SK-N-SH (cell line): ENCODE measurements at regions not wholly inside any gene's neighbourhood (a gene's known extent, or its start where the extent isn't known, plus 50 kb on each side); places are given as distances from the start of the nearest gene placed in this dataset.

ENCODE experiments used
- CTCF ChIA-PET: fragments of 300-600, 350-600 bp; formaldehyde crosslinking; extraction: SDS; loops from one replicate; lab custom pipeline; 2021; lab: Yijun Ruan, JAX
- POLR2A ChIA-PET: fragments of 350-600 bp; sonication (Branson Sonifier 250); formaldehyde crosslinking; extraction: SDS; loops from one replicate; lab custom pipeline; 2020; ENCODE audit warnings: antibody characterized with exemption, inconsistent platforms; lab: Yijun Ruan, JAX
- DNase-seq: peaks from one replicate; pipeline ENCODE4 v3.0.0; 2012
- H2AFZ ChIP-seq: fragments of 200-600 bp; sonication (generic); 2 replicates; pipeline ENCODE4 v1.8.1; 2016; ENCODE audit warnings: antibody characterized with exemption, mild to moderate bottlenecking, low read depth
- H3F3A ChIP-seq: fragments of 200-600 bp; sonication (generic); replicated peaks from 2 replicates; pipeline ENCODE3; 2016; ENCODE audit warnings: antibody characterized with exemption, mild to moderate bottlenecking; ENCODE audit not compliant: insufficient read depth
- H3K27ac ChIP-seq, 2 experiments: fragments of 200-500 bp in 1 of 2; fragments of 200-600 bp in 1 of 2; sonication (Bioruptor generic) in 1 of 2; sonication (generic), shearing (Covaris generic) in 1 of 2; 2 replicates each; pipeline versions ENCODE4 v1.5.1 to v1.6.1; 2014 to 2016; ENCODE audit warnings: low read depth in 2 of 2, inconsistent platforms in 1 of 2, low read length in 1 of 2, mild to moderate bottlenecking in 1 of 2, mixed read lengths in 1 of 2
- H3K27me3 ChIP-seq: fragments of 200-600 bp; sonication (generic), shearing (Covaris generic); 2 replicates; pipeline ENCODE4 v1.6.1; 2016; ENCODE audit warnings: mixed run types; ENCODE audit not compliant: insufficient read depth
- H3K36me3 ChIP-seq, 2 experiments: fragments of 200-500 bp in 1 of 2; fragments of 200-600 bp in 1 of 2; sonication (Bioruptor generic) in 1 of 2; sonication (generic) in 1 of 2; replicated peaks in 1 of 2; 2 replicates each; pipeline versions ENCODE3 to v1.5.1; 2014 to 2016; ENCODE audit warnings: low read length in 1 of 2, mild to moderate bottlenecking in 1 of 2; ENCODE audit not compliant: insufficient read depth in 2 of 2, control insufficient read depth in 1 of 2
- H3K4me1 ChIP-seq, 2 experiments: fragments of 200-500 bp in 1 of 2; fragments of 200-600 bp in 1 of 2; sonication (Bioruptor generic) in 1 of 2; sonication (generic), shearing (Covaris generic) in 1 of 2; 2 replicates each; pipeline versions ENCODE4 v1.5.1 to v1.6.1; 2014 to 2016; ENCODE audit warnings: low read depth in 1 of 2, low read length in 1 of 2, mixed run types in 1 of 2; ENCODE audit not compliant: insufficient read depth in 2 of 2, control insufficient read depth in 1 of 2
- H3K4me2 ChIP-seq: fragments of 200-600 bp; sonication (generic), shearing (Covaris generic); 2 replicates; pipeline ENCODE4 v1.6.1; 2017; ENCODE audit warnings: mixed run types
- H3K4me3 ChIP-seq, 2 experiments: fragments of 200-500 bp in 1 of 2; fragments of 200-600 bp in 1 of 2; sonication (Bioruptor generic) in 1 of 2; sonication (generic), shearing (Covaris generic) in 1 of 2; 2 replicates each; pipeline versions ENCODE4 v1.5.1 to v1.8.1; 2014 to 2016; ENCODE audit warnings: low read depth in 2 of 2, inconsistent platforms in 1 of 2, low read length in 1 of 2, mild to moderate bottlenecking in 1 of 2, mixed read lengths in 1 of 2, moderate library complexity in 1 of 2
- H3K79me2 ChIP-seq: fragments of 200-600 bp; sonication (generic); 2 replicates; pipeline ENCODE4 v1.8.1; 2017; ENCODE audit warnings: mild to moderate bottlenecking; ENCODE audit not compliant: insufficient read depth
- H3K9ac ChIP-seq: fragments of 200-600 bp; sonication (generic); 2 replicates; pipeline ENCODE4 v1.6.1; 2017; ENCODE audit warnings: mixed run types
- H3K9me2 ChIP-seq: fragments of 200-600 bp; sonication (generic); 2 replicates; pipeline ENCODE4 v1.6.1; 2017; ENCODE audit warnings: mixed run types
- H3K9me3 ChIP-seq: fragments of 200-600 bp; sonication (generic); 2 replicates; pipeline ENCODE4 v1.6.1; 2017; ENCODE audit warnings: mixed run types, mild to moderate bottlenecking, moderate library complexity
- H4K20me1 ChIP-seq: fragments of 200-600 bp; sonication (generic); 2 replicates; pipeline ENCODE4 v1.6.1; 2017; ENCODE audit warnings: mild to moderate bottlenecking, mixed run types; ENCODE audit not compliant: insufficient read depth
- EP300 ChIP-seq, 2 experiments: IDR thresholded peaks; 2 replicates each; pipeline versions ENCODE4 v1.4.0 to v1.6.1; 2012; ENCODE audit warnings: borderline replicate concordance in 1 of 2, low read depth in 1 of 2, low read length in 1 of 2
- EZH2phosphoT487 ChIP-seq: fragments of 200-600 bp; sonication (generic); IDR thresholded peaks from 2 replicates; pipeline ENCODE4 v1.6.1; 2017; ENCODE audit warnings: low read depth, mixed run types, mild to moderate bottlenecking, antibody characterized with exemption, moderate library complexity, borderline replicate concordance
- FOXJ3 ChIP-seq: sonication (generic); formaldehyde crosslinking; IDR thresholded peaks from 2 replicates; pipeline ENCODE4 v1.5.1; 2020; ENCODE audit warnings: mild to moderate bottlenecking, missing genetic modification reagents
- FOXM1 ChIP-seq: IDR thresholded peaks from 2 replicates; pipeline ENCODE4 v1.4.0; 2012; ENCODE audit warnings: low read depth, mild to moderate bottlenecking
- GATA2 ChIP-seq: sonication (generic); formaldehyde crosslinking; IDR thresholded peaks from 2 replicates; pipeline ENCODE4 v1.5.0; 2020; ENCODE audit warnings: mild to moderate bottlenecking, missing genetic modification reagents
- NFIC ChIP-seq: IDR thresholded peaks from 2 replicates; pipeline ENCODE4 v1.4.0; 2012; ENCODE audit warnings: borderline replicate concordance
- POLR2AphosphoS5 ChIP-seq: IDR thresholded peaks from 2 replicates; pipeline ENCODE4 v1.6.1; 2012; ENCODE audit warnings: low read depth, low read length
- RAD21 ChIP-seq: IDR thresholded peaks from 2 replicates; pipeline ENCODE4 v1.6.1; 2012; ENCODE audit warnings: mild to moderate bottlenecking, low read length
- TAF1 ChIP-seq: IDR thresholded peaks from 2 replicates; pipeline ENCODE4 v1.6.1; 2012; ENCODE audit warnings: low read depth, mild to moderate bottlenecking, low read length, moderate library complexity, borderline replicate concordance
- TCF12 ChIP-seq: IDR thresholded peaks from 2 replicates; pipeline ENCODE4 v1.4.0; 2012
- YY1 ChIP-seq: IDR thresholded peaks from 2 replicates; pipeline ENCODE4 v1.4.0; 2012; ENCODE audit warnings: low read depth, mild to moderate bottlenecking
- WGBS: methylation state at CpG from one replicate; pipeline ENCODE4 v1.1.6; 2017; ENCODE audit warnings: low lambda C conversion rate; 5-methylcytosine and 5-hydroxymethylcytosine counted together
- TF ChIP-seq, protein P1 (sequence below): IDR thresholded peaks from 2 replicates; pipeline ENCODE4 v1.4.0; 2012; ENCODE audit warnings: low read depth, borderline replicate concordance
- TF ChIP-seq, protein P2 (sequence below): fragments of 150-350 bp; IDR thresholded peaks from 2 replicates; pipeline ENCODE4 v1.6.1; 2016; ENCODE audit warnings: mild to moderate bottlenecking, low read depth, low read length
- TF ChIP-seq, protein P3 (sequence below): IDR thresholded peaks from 2 replicates; pipeline ENCODE4 v1.6.1; 2012; ENCODE audit warnings: mild to moderate bottlenecking, low read depth, low read length, moderate library complexity

DNA sequence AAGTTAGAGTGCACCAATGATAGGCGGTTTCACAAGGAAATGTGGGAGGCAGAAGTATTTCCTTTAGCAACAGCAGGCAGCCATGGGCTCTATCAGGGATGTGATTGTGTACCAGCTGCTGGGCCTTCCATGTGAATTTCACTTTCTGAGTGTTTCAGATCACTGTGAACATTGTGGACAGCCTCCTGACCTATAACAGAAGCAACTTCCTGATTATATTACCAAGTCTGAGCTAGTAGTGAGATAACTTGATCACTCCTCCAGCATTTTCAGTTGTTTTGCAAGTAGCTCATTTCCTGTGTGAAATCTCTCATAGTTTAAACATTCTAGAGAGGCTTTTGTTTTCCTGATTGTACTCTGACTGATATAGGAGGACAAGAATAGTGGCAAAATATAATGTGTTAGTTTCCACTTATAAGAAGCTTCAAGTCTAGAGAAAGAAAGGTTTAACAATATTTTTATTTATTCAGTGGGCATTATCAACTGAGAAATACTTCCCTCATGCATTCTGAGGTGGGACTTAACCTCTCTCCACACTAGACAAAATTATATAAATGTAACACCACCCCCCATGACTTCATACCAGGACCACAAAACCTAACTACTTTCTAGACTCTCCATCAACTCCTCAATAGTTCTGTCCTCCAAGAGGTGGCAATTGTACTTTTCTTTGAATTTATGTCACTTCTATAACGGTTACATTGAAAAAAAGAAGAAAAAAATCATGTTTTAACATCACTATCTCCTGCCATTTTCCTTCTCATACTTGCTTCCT lies 184.2 kb upstream of the LUZP2 start:
- no peak for TF ChIP-seq YY1
- TF ChIP-seq RAD21 = no peak
- no peak for TF ChIP-seq TAF1
- TF ChIP-seq, all 33 proteins: peak for 0
- Histone ChIP-seq H4K20me1 (no peaks in the 10 kb centered on the region), H3K9me3 (no peaks in the 10 kb centered on the region), H3K79me2 (no peaks in the 10 kb centered on the region), H3K4me1 (no peaks in the 10 kb centered on the region; a peak in 1 of 4 replicates), H3K9ac (no peak overlapping the region), H2AFZ (no peak overlapping the region), H3K36me3 (no peaks in the 10 kb centered on the region), H3K27me3 (no peaks in the 10 kb centered on the region), H3K4me3 (no peak overlapping the region), H3K27ac (peak overlapping the region in 1 of 2 experiments; percentile 68; a peak in 2 of 4 replicates), H3F3A (no peaks in the 10 kb centered on the region), H3K9me2 (no peaks in the 10 kb centered on the region), H3K4me2 (no peak overlapping the region)
- 56% methylated on average over 2 of the region's 2 CpGs for WGBS
- POLR2A ChIA-PET = no interaction called here
- peak; percentile 6 for DNase-seq
- CTCF ChIA-PET = interaction anchor here (1.2 kb wide), 1 partner anchor 773 kb away, joined by 3 read pairs; no protein-coding TSS in a partner anchor

DNA sequence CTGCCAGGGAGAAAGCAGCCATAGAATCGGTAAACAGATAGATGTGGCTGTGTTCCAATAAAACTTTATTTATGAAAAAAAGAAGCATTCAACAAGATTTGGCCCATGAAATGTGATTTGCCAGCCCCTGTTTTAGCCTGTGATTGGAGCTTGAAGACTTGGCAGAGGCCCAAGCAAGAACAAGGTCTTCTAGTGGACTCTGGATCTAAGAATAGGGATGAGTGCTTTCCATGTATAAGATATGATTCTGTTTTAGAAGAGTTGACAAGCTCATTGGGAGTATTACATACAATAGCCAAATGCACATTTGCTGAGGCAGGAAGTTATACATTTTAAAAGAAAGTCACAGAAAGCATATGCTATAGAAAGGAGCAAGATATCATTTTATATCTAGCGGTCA lies 175.6 kb upstream of the LUZP2 start:
- no peaks in the 10 kb centered on the region for H3K9me3 ChIP-seq
- H3K36me3 ChIP-seq = no peaks in the 10 kb centered on the region
- TF ChIP-seq NFIC = no peak
- no peak for TF ChIP-seq TCF12
- WGBS = 56% methylated on average over 2 of the region's 2 CpGs
- no peak overlapping the region for H3K4me2 ChIP-seq
- no peaks in the 10 kb centered on the region for H3K4me1 ChIP-seq
- H3K79me2 ChIP-seq = no peaks in the 10 kb centered on the region
- no peak overlapping the region for H3K9ac ChIP-seq
- no peak overlapping the region for H3K27ac ChIP-seq
- no peaks in the 10 kb centered on the region for H4K20me1 ChIP-seq
- ChIA-PET POLR2A (no interaction called here), CTCF (interaction anchor here (1.2 kb wide), 1 partner anchor 28 kb away, joined by 3 read pairs; no protein-coding TSS in a partner anchor)
- no peaks in the 10 kb centered on the region for H3K27me3 ChIP-seq
- H3K4me3 ChIP-seq = no peak overlapping the region
- H3K9me2 ChIP-seq = no peaks in the 10 kb centered on the region
- no peak for DNase-seq
- no peaks in the 10 kb centered on the region for H3F3A ChIP-seq
- H2AFZ ChIP-seq = no peak overlapping the region

DNA sequence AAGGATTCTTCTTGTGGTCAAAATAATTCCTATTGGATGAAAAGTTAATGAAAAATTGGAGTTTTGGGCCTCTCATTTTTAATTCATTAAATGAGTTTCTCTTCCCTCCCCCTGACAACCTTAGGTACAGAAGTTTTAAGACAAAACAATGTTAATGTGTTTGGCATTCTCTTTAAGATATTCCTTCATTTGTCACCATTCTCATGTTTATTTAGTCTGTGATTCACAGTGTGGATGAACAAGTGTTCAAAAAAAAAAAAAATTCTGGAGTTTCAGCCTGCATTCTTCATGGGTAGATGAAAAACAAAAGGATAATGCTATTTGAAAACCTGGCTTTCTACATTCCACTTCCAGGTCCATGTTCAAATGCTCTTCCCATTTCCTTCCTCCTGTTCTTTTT lies 172.6 kb upstream of the LUZP2 start:
- H3K27ac ChIP-seq = no peak overlapping the region
- no peak overlapping the region for H3K9ac ChIP-seq
- no peaks in the 10 kb centered on the region for H3K4me1 ChIP-seq
- no peaks in the 10 kb centered on the region for H3K9me3 ChIP-seq
- ChIA-PET POLR2A (no interaction called here), CTCF (no interaction called here)
- H4K20me1 ChIP-seq = no peaks in the 10 kb centered on the region
- H3K27me3 ChIP-seq = no peaks in the 10 kb centered on the region
- no peak overlapping the region for H3K4me2 ChIP-seq
- no peak overlapping the region; the same call in 1 of the 2 replicates for H2AFZ ChIP-seq
- H3K36me3 ChIP-seq = no peaks in the 10 kb centered on the region
- no peak overlapping the region for H3K4me3 ChIP-seq
- H3K79me2 ChIP-seq = no peaks in the 10 kb centered on the region
- no peaks in the 10 kb centered on the region for H3K9me2 ChIP-seq
- DNase-seq = no peak
- H3F3A ChIP-seq = no peaks in the 10 kb centered on the region
- no peak for TF ChIP-seq FOXJ3 (CRISPR knock-in tag)
- TF ChIP-seq RAD21 = no peak
- TF ChIP-seq, protein P1, sequence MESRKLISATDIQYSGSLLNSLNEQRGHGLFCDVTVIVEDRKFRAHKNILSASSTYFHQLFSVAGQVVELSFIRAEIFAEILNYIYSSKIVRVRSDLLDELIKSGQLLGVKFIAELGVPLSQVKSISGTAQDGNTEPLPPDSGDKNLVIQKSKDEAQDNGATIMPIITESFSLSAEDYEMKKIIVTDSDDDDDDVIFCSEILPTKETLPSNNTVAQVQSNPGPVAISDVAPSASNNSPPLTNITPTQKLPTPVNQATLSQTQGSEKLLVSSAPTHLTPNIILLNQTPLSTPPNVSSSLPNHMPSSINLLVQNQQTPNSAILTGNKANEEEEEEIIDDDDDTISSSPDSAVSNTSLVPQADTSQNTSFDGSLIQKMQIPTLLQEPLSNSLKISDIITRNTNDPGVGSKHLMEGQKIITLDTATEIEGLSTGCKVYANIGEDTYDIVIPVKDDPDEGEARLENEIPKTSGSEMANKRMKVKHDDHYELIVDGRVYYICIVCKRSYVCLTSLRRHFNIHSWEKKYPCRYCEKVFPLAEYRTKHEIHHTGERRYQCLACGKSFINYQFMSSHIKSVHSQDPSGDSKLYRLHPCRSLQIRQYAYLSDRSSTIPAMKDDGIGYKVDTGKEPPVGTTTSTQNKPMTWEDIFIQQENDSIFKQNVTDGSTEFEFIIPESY = no peak
- no peak for TF ChIP-seq FOXM1
- no peak for TF ChIP-seq GATA2
- TF ChIP-seq EZH2phosphoT487 = no peak
- TF ChIP-seq, protein P2, sequence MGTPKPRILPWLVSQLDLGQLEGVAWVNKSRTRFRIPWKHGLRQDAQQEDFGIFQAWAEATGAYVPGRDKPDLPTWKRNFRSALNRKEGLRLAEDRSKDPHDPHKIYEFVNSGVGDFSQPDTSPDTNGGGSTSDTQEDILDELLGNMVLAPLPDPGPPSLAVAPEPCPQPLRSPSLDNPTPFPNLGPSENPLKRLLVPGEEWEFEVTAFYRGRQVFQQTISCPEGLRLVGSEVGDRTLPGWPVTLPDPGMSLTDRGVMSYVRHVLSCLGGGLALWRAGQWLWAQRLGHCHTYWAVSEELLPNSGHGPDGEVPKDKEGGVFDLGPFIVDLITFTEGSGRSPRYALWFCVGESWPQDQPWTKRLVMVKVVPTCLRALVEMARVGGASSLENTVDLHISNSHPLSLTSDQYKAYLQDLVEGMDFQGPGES = no peak
- no peak for TF ChIP-seq TAF1
- no peak for TF ChIP-seq EP300 (IDR thresholded peaks at IDR 0.05; ENCODE audit: borderline replicate concordance in 1 of 2, low read depth in 1 of 2, low read length in 1 of 2)
- no peak for TF ChIP-seq YY1
- no peak for TF ChIP-seq TCF12
- TF ChIP-seq, protein P3, sequence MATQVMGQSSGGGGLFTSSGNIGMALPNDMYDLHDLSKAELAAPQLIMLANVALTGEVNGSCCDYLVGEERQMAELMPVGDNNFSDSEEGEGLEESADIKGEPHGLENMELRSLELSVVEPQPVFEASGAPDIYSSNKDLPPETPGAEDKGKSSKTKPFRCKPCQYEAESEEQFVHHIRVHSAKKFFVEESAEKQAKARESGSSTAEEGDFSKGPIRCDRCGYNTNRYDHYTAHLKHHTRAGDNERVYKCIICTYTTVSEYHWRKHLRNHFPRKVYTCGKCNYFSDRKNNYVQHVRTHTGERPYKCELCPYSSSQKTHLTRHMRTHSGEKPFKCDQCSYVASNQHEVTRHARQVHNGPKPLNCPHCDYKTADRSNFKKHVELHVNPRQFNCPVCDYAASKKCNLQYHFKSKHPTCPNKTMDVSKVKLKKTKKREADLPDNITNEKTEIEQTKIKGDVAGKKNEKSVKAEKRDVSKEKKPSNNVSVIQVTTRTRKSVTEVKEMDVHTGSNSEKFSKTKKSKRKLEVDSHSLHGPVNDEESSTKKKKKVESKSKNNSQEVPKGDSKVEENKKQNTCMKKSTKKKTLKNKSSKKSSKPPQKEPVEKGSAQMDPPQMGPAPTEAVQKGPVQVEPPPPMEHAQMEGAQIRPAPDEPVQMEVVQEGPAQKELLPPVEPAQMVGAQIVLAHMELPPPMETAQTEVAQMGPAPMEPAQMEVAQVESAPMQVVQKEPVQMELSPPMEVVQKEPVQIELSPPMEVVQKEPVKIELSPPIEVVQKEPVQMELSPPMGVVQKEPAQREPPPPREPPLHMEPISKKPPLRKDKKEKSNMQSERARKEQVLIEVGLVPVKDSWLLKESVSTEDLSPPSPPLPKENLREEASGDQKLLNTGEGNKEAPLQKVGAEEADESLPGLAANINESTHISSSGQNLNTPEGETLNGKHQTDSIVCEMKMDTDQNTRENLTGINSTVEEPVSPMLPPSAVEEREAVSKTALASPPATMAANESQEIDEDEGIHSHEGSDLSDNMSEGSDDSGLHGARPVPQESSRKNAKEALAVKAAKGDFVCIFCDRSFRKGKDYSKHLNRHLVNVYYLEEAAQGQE = no peak
- no peak for TF ChIP-seq POLR2AphosphoS5
